GM12878 (cell line): ENCODE measurements at regions not wholly inside any gene's neighbourhood (a gene's known extent, or its start where the extent isn't known, plus 50 kb on each side); places are given as distances from the start of the nearest gene placed in this dataset.

Experiments used
- ATAC-seq: fragments of 200-7000 bp; cut with Tn5 transposase; 3 replicates; pipeline ENCODE4 v1.9.1; 2020; ENCODE audit warnings: mild to moderate bottlenecking, moderate library complexity
- BruUV-seq: library from RNA; stranded (reverse); fragments of 400-500 nt; replicated peaks from 2 replicates; lab custom pipeline; 2021; lab: Mats Ljungman, UMichigan
- CTCF ChIA-PET: fragments of 300-600 bp; sonication (Branson Sonifier 250); formaldehyde crosslinking; extraction: SDS; loops from one replicate; lab custom pipeline; 2021; ENCODE audit warnings: inconsistent platforms; lab: Yijun Ruan, JAX
- POLR2A ChIA-PET: fragments of 350-600 bp; formaldehyde crosslinking; extraction: SDS; loops from one replicate; lab custom pipeline; 2021; ENCODE audit warnings: inconsistent platforms; lab: Charles Lee
- RAD21 ChIA-PET: fragments of 300-600 bp; sonication (Branson Sonifier 250); formaldehyde crosslinking; loops from one replicate; lab custom pipeline; 2023; ENCODE audit warnings: antibody characterized with exemption; ENCODE audit not compliant: unreplicated experiment; lab: Charles Lee
- SMC1A ChIA-PET: fragments of 300-600 bp; sonication (Branson Sonifier 250); formaldehyde crosslinking; loops from one replicate; lab custom pipeline; 2023; ENCODE audit not compliant: unreplicated experiment, uncharacterized antibody; lab: Charles Lee
- DNase-seq: peaks from one replicate; pipeline ENCODE4 v3.0.0-alpha.2; 2011; ENCODE audit warnings: low read depth, low spot score
- FAIRE-seq: peaks from 3 replicates; lab custom pipeline; 2011; peaks lifted over from hg19 to GRCh38; lab: Jason Lieb, UNC
- H2AFZ ChIP-seq: 2 replicates; pipeline ENCODE4 v1.6.0; 2011; ENCODE audit warnings: low read depth, low read length, control low read depth; ENCODE audit not compliant: control insufficient read depth
- H3K27ac ChIP-seq: 2 replicates; pipeline ENCODE4 v1.5.1; 2011; ENCODE audit warnings: control low read depth; ENCODE audit not compliant: control insufficient read depth, insufficient read depth
- H3K27me3 ChIP-seq, 2 experiments: replicated peaks in 1 of 2; 2 replicates each; pipeline versions ENCODE4 v1.6.0 to v1.6.1; 2011; ENCODE audit warnings: low read length in 1 of 2; ENCODE audit not compliant: control insufficient read depth in 2 of 2, insufficient read depth in 2 of 2
- H3K36me3 ChIP-seq, 2 experiments: 2 replicates each; pipeline ENCODE4 v1.5.1; 2011; ENCODE audit warnings: low read length in 1 of 2; ENCODE audit not compliant: control insufficient read depth in 2 of 2, insufficient read depth in 2 of 2
- H3K4me1 ChIP-seq: 2 replicates; pipeline ENCODE4 v1.6.1; 2011; ENCODE audit warnings: mild to moderate bottlenecking, low read length, moderate library complexity, mixed read lengths; ENCODE audit not compliant: control insufficient read depth, insufficient read depth
- H3K4me2 ChIP-seq: 2 replicates; pipeline ENCODE4 v1.6.0; 2011; ENCODE audit warnings: control low read depth; ENCODE audit not compliant: control insufficient read depth, insufficient read depth
- H3K4me3 ChIP-seq: fragments of 200-600 bp; sonication (generic); 2 replicates; pipeline ENCODE4 v1.5.1; 2016
- H3K79me2 ChIP-seq: 2 replicates; pipeline ENCODE4 v1.6.0; 2011; ENCODE audit warnings: low read length; ENCODE audit not compliant: control insufficient read depth, insufficient read depth
- H3K9ac ChIP-seq: 2 replicates; pipeline ENCODE4 v1.8.0; 2011; ENCODE audit warnings: low read length, control low read depth, mixed read lengths; ENCODE audit not compliant: control insufficient read depth, insufficient read depth
- H3K9me3 ChIP-seq: replicated peaks from 3 replicates; pipeline ENCODE4 v1.5.1; 2011; ENCODE audit warnings: mild to moderate bottlenecking, low read length; ENCODE audit not compliant: control insufficient read depth, insufficient read depth
- H4K20me1 ChIP-seq: 2 replicates; pipeline ENCODE4 v1.6.0; 2011; ENCODE audit not compliant: control insufficient read depth, insufficient read depth
- BRCA1 ChIP-seq: IDR thresholded peaks from 2 replicates; pipeline ENCODE4 v1.6.1; 2011; ENCODE audit warnings: low read depth, low read length, improper control_type of control experiment
- CEBPB ChIP-seq, 2 experiments: fragments of 150-350 bp in 1 of 2; IDR thresholded peaks; 2 replicates each; pipeline ENCODE4 v1.6.1; 2012 to 2014; ENCODE audit warnings: low read depth in 2 of 2, low read length in 2 of 2, borderline replicate concordance in 1 of 2, inconsistent platforms in 1 of 2
- CHD1 ChIP-seq: IDR thresholded peaks from 2 replicates; pipeline ENCODE4 v1.6.1; 2012; ENCODE audit warnings: low read depth, low read length, improper control_type of control experiment
- CREB1 ChIP-seq: IDR thresholded peaks from 2 replicates; pipeline ENCODE4 v1.6.1; 2012; ENCODE audit warnings: low read depth, mild to moderate bottlenecking, inconsistent platforms
- ELK1 ChIP-seq: IDR thresholded peaks from 2 replicates; pipeline ENCODE4 v1.6.1; 2012; ENCODE audit warnings: low read depth, low read length, improper control_type of control experiment
- HDGF ChIP-seq: fragments of 450-650 bp; IDR thresholded peaks from 2 replicates; pipeline ENCODE4 v1.6.1; 2016; ENCODE audit warnings: antibody characterized with exemption
- NFYA ChIP-seq: IDR thresholded peaks from 2 replicates; pipeline ENCODE4 v1.6.1; 2011; ENCODE audit warnings: low read depth, mild to moderate bottlenecking, low read length, improper control_type of control experiment, borderline replicate concordance
- PRDM15 ChIP-seq: fragments of 450-650 bp; formaldehyde crosslinking; IDR thresholded peaks from 2 replicates; pipeline ENCODE4 v1.4.0; 2020; ENCODE audit warnings: mild to moderate bottlenecking, moderate library complexity
- RB1 ChIP-seq: fragments of 450-650 bp; formaldehyde crosslinking; IDR thresholded peaks from 2 replicates; pipeline ENCODE4 v1.6.1; 2017; ENCODE audit warnings: mild to moderate bottlenecking, borderline replicate concordance
- RBBP5 ChIP-seq: fragments of 200-600 bp; sonication (generic); conservative IDR thresholded peaks from 2 replicates; pipeline ENCODE4 v1.6.1; 2016
- SKIL ChIP-seq: fragments of 450-650 bp; IDR thresholded peaks from 2 replicates; pipeline ENCODE4 v1.6.1; 2017; ENCODE audit warnings: mild to moderate bottlenecking, low read depth, inconsistent platforms; ENCODE audit not compliant: poor library complexity, severe bottlenecking
- SMAD1 ChIP-seq: fragments of 450-650 bp; IDR thresholded peaks from 2 replicates; pipeline ENCODE4 v1.6.1; 2018; ENCODE audit warnings: mild to moderate bottlenecking, low read depth; ENCODE audit not compliant: partially characterized antibody
- SRF ChIP-seq, 2 experiments: IDR thresholded peaks; 2 replicates each; pipeline ENCODE4 v1.6.1; 2011; ENCODE audit warnings: low read depth in 2 of 2, low read length in 2 of 2, mild to moderate bottlenecking in 1 of 2, moderate library complexity in 1 of 2
- TCF3 ChIP-seq: IDR thresholded peaks from 2 replicates; pipeline ENCODE4 v1.6.1; 2012; ENCODE audit warnings: low read depth, mild to moderate bottlenecking, low read length, borderline replicate concordance; ENCODE audit not compliant: insufficient read depth
- ZNF24 ChIP-seq: fragments of 450-650 bp; IDR thresholded peaks from 2 replicates; pipeline ENCODE4 v1.6.1; 2017; ENCODE audit warnings: antibody characterized with exemption, mild to moderate bottlenecking
- ZNF384 ChIP-seq: IDR thresholded peaks from 2 replicates; pipeline ENCODE4 v1.6.1; 2012; ENCODE audit warnings: low read depth, mild to moderate bottlenecking, low read length, improper control_type of control experiment, borderline replicate concordance
- WGBS: methylation state at CpG from one replicate; pipeline ENCODE4 v1.1.6; 2016; ENCODE audit warnings: low lambda C conversion rate; ENCODE audit not compliant: insufficient replicate concordance, insufficient coverage; ENCODE audit errors: missing lambda C conversion rate; 5-methylcytosine and 5-hydroxymethylcytosine counted together
- in situ Hi-C: fragments of 300-500 bp; cut with MboI; formaldehyde crosslinking; loops from 9 replicates; pipeline ENCODE4 v1.14.3; 2018; ENCODE audit warnings: mixed read lengths
- intact Hi-C: fragments of 100-400 bp; cut with micrococcal nuclease; formaldehyde crosslinking; loops from one replicate; pipeline ENCODE4 v1.14.2; 2022; ENCODE audit not compliant: unreplicated experiment
- TF ChIP-seq, protein P1 (sequence below): IDR thresholded peaks from 2 replicates; pipeline ENCODE4 v1.6.1; 2011; ENCODE audit warnings: low read depth, mild to moderate bottlenecking, low read length, moderate library complexity, borderline replicate concordance; ENCODE audit errors: extremely low read depth

GRCh38 chr6:54014440-54014839, 96.8 kb upstream of the MLIP start:
- intact Hi-C loops, result no loop called here
- FAIRE-seq, result no peak
- POLR2A ChIA-PET, result no interaction called here
- no peaks in the 10 kb centered on the region for H3K9me3 ChIP-seq
- H3K9ac ChIP-seq, result no peak overlapping the region
- no peak overlapping the region for H3K27ac ChIP-seq
- RAD21 ChIA-PET, result no interaction called here
- no peak overlapping the region for H2AFZ ChIP-seq
- no peaks in the 10 kb centered on the region for H3K79me2 ChIP-seq
- 42% methylated on average over 8 of the region's 8 CpGs for WGBS
- H3K4me3 ChIP-seq, result no peak overlapping the region
- BruUV-seq, result no TSS peak
- CTCF ChIA-PET, result no interaction called here
- SMC1A ChIA-PET, result no interaction called here
- H3K36me3 ChIP-seq, result no peaks in the 10 kb centered on the region
- TF ChIP-seq CEBPB (IDR thresholded peaks at IDR 0.05; ENCODE audit: borderline replicate concordance in 1 of 2, low read depth in 2 of 2, low read length in 2 of 2) (no peak), HDGF (no peak), SRF (IDR thresholded peaks at IDR 0.05; ENCODE audit: low read depth in 2 of 2, low read length in 2 of 2) (no peak), NFYA (no peak), ZNF384 (no peak), ELK1 (no peak), SKIL (no peak), SMAD1 (no peak), ZNF24 (no peak), BRCA1 (no peak), TCF3 (no peak), RBBP5 (no peak), RB1 (no peak), CREB1 (no peak), PRDM15 (CRISPR knock-in tag) (no peak), CHD1 (no peak)
- TF ChIP-seq, protein P1, sequence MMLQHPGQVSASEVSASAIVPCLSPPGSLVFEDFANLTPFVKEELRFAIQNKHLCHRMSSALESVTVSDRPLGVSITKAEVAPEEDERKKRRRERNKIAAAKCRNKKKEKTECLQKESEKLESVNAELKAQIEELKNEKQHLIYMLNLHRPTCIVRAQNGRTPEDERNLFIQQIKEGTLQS, result no peak
- TF ChIP-seq, all 136 proteins: peak for 0
- in situ Hi-C loops, result no loop called here
- Histone ChIP-seq H3K27me3 (no peaks in the 10 kb centered on the region; a peak in 1 of 4 replicates), H3K4me1 (no peaks in the 10 kb centered on the region), H3K4me2 (no peak overlapping the region), H4K20me1 (no peaks in the 10 kb centered on the region)
- DNase-seq, result no peak
- ATAC-seq, result no peak
